GM23338 (cell line): ENCODE measurements at regions not wholly inside any gene's neighbourhood (a gene's known extent, or its start where the extent isn't known, plus 50 kb on each side); places are given as distances from the start of the nearest gene placed in this dataset.

Experiments used
- ATAC-seq: fragments of 200-7000 bp; cut with Tn5 transposase; 3 replicates; pipeline ENCODE4 v1.9.1; 2020
- DNase-seq: peaks from one replicate; pipeline ENCODE4 v3.0.0-alpha.2; 2015; ENCODE audit warnings: low spot score
- H2AFZ ChIP-seq: fragments of 200-600 bp; sonication (generic); 2 replicates; pipeline ENCODE4 v1.8.0; 2016; ENCODE audit warnings: antibody characterized with exemption, mild to moderate bottlenecking, moderate library complexity
- H3F3A ChIP-seq: fragments of 200-600 bp; sonication (generic); replicated peaks from 2 replicates; pipeline ENCODE4 v1.8.0; 2017; ENCODE audit warnings: antibody characterized with exemption, mixed run types, low read depth
- H3K27ac ChIP-seq: fragments of 200-600 bp; sonication (generic); 2 replicates; pipeline ENCODE4 v1.6.1; 2016; ENCODE audit warnings: low read depth
- H3K27me3 ChIP-seq: fragments of 200-600 bp; sonication (generic); 2 replicates; pipeline ENCODE4 v1.8.0; 2016; ENCODE audit warnings: mild to moderate bottlenecking, mixed run types, moderate library complexity; ENCODE audit not compliant: insufficient read depth
- H3K36me3 ChIP-seq: fragments of 200-600 bp; sonication (generic); 2 replicates; pipeline ENCODE4 v1.8.0; 2016; ENCODE audit warnings: mild to moderate bottlenecking; ENCODE audit not compliant: insufficient read depth
- H3K4me1 ChIP-seq: fragments of 200-600 bp; sonication (generic); 2 replicates; pipeline ENCODE4 v1.8.0; 2016; ENCODE audit warnings: mild to moderate bottlenecking, moderate library complexity; ENCODE audit not compliant: insufficient read depth
- H3K4me2 ChIP-seq: fragments of 200-600 bp; sonication (generic); 2 replicates; pipeline ENCODE4 v1.7.1; 2017; ENCODE audit warnings: mixed run types
- H3K4me3 ChIP-seq: fragments of 200-600 bp; sonication (generic); 2 replicates; pipeline ENCODE4 v1.6.1; 2016; ENCODE audit warnings: mixed run types
- H3K79me2 ChIP-seq: fragments of 200-600 bp; sonication (generic); replicated peaks from 2 replicates; pipeline ENCODE4 v1.8.0; 2017; ENCODE audit warnings: mild to moderate bottlenecking; ENCODE audit not compliant: insufficient read depth
- H3K9me2 ChIP-seq: fragments of 200-600 bp; sonication (generic); 2 replicates; pipeline ENCODE4 v1.8.0; 2017; ENCODE audit not compliant: insufficient read depth
- H4K20me1 ChIP-seq: fragments of 200-600 bp; sonication (generic); replicated peaks from 2 replicates; pipeline ENCODE4 v1.8.0; 2017; ENCODE audit warnings: mild to moderate bottlenecking; ENCODE audit not compliant: insufficient read depth
- H3K27ac Mint-ChIP-seq: 2 replicates; pipeline ENCODE4 v1.8.0; 2020; ENCODE audit warnings: inconsistent platforms, mild to moderate bottlenecking, moderate library complexity, mixed read lengths
- H3K27me3 Mint-ChIP-seq: 3 replicates; pipeline ENCODE4 v1.8.0; 2022; ENCODE audit warnings: low read depth, mild to moderate bottlenecking, moderate library complexity, mixed read lengths, inconsistent platforms; ENCODE audit not compliant: insufficient read depth, poor library complexity
- H3K36me3 Mint-ChIP-seq: 3 replicates; pipeline ENCODE4 v1.8.0; 2021; ENCODE audit warnings: low read depth, mild to moderate bottlenecking, inconsistent platforms, moderate library complexity, mixed read lengths
- H3K4me1 Mint-ChIP-seq: 3 replicates; pipeline ENCODE4 v1.8.0; 2020; ENCODE audit warnings: mild to moderate bottlenecking, inconsistent platforms, mixed read lengths
- H3K4me3 Mint-ChIP-seq: 3 replicates; pipeline ENCODE4 v1.8.0; 2021; ENCODE audit warnings: moderate library complexity, mild to moderate bottlenecking, inconsistent platforms, mixed read lengths
- H3K9me3 Mint-ChIP-seq: 3 replicates; pipeline ENCODE4 v1.8.0; 2020; ENCODE audit warnings: moderate library complexity, mild to moderate bottlenecking, inconsistent platforms, mixed read lengths
- CREB1 ChIP-seq: fragments of 250-450 bp; sonication (Bioruptor Pico); IDR thresholded peaks from 2 replicates; pipeline ENCODE4 v1.5.0; 2020; ENCODE audit warnings: low read depth, mild to moderate bottlenecking, moderate library complexity
- EZH2 ChIP-seq: fragments of 200-600 bp; sonication (generic); IDR thresholded peaks from one replicate; pipeline ENCODE4 v1.8.0; 2017; ENCODE audit warnings: antibody characterized with exemption, mild to moderate bottlenecking, low read depth; ENCODE audit not compliant: unreplicated experiment
- EZH2phosphoT487 ChIP-seq: fragments of 200-600 bp; sonication (generic); IDR thresholded peaks from one replicate; pipeline ENCODE4 v1.8.1; 2018; ENCODE audit warnings: antibody characterized with exemption; ENCODE audit not compliant: unreplicated experiment
- JUNB ChIP-seq: IDR thresholded peaks from one replicate; pipeline ENCODE4 v1.6.1; 2016; ENCODE audit warnings: antibody characterized with exemption; ENCODE audit not compliant: unreplicated experiment
- NANOG ChIP-seq: IDR thresholded peaks from 2 replicates; pipeline ENCODE4 v1.6.1; 2016; ENCODE audit warnings: antibody characterized with exemption, borderline replicate concordance
- STAT1 ChIP-seq: IDR thresholded peaks from one replicate; pipeline ENCODE4 v1.6.1; 2016; ENCODE audit warnings: antibody characterized with exemption; ENCODE audit not compliant: unreplicated experiment
- TF ChIP-seq, protein P1 (sequence below): fragments of 250-450 bp; sonication (Bioruptor Pico); IDR thresholded peaks from 2 replicates; pipeline ENCODE4 v1.5.0; 2020; ENCODE audit warnings: mild to moderate bottlenecking, moderate library complexity
- TF ChIP-seq, protein P2 (sequence below): IDR thresholded peaks from one replicate; pipeline ENCODE4 v1.6.1; 2018; ENCODE audit warnings: antibody characterized with exemption; ENCODE audit not compliant: unreplicated experiment

DNA sequence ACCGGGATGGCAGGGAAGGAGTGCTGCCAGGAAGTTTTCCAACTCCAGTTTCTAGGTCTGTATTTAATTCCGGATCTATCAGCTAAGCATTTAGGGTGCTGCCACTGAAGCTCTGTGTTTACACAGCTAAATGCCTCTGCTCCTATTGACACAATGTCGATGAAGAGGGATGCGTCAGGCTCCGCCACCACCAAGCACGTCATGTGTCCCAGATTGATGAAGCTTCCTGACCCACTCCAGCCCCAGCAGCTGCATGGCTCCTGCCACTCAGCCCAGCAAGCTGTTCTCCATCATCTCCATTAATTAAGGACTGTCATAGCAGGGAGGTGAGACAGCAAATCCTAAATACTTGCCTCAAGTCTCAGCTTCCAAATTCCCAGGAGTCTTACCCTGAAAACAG, 435.2 kb upstream of the ZNF507 start:
- Histone ChIP-seq H3K4me3 (no peak overlapping the region), H3K79me2 (no peaks in the 10 kb centered on the region), H3K4me1 (no peaks in the 10 kb centered on the region), H3F3A (no peaks in the 10 kb centered on the region), H3K36me3 (no peaks in the 10 kb centered on the region), H2AFZ (no peak overlapping the region), H3K27me3 (no peaks in the 10 kb centered on the region), H3K27ac (no peak overlapping the region), H3K9me2 (0 out of 2 replicates have a peak, but pooled peaks cover 7% of the 10 kb centered on the region), H3K4me2 (no peak overlapping the region), H4K20me1 (no peaks in the 10 kb centered on the region)
- DNase-seq: no peak
- no peaks in the 10 kb centered on the region for H3K27me3 Mint-ChIP-seq
- no peak overlapping the region for H3K4me3 Mint-ChIP-seq
- peaks cover 3% of the 10 kb centered on the region; the same call in 1 of the 3 replicates for H3K4me1 Mint-ChIP-seq
- H3K9me3 Mint-ChIP-seq: no peaks in the 10 kb centered on the region
- no peak for TF ChIP-seq STAT1
- TF ChIP-seq, protein P1, sequence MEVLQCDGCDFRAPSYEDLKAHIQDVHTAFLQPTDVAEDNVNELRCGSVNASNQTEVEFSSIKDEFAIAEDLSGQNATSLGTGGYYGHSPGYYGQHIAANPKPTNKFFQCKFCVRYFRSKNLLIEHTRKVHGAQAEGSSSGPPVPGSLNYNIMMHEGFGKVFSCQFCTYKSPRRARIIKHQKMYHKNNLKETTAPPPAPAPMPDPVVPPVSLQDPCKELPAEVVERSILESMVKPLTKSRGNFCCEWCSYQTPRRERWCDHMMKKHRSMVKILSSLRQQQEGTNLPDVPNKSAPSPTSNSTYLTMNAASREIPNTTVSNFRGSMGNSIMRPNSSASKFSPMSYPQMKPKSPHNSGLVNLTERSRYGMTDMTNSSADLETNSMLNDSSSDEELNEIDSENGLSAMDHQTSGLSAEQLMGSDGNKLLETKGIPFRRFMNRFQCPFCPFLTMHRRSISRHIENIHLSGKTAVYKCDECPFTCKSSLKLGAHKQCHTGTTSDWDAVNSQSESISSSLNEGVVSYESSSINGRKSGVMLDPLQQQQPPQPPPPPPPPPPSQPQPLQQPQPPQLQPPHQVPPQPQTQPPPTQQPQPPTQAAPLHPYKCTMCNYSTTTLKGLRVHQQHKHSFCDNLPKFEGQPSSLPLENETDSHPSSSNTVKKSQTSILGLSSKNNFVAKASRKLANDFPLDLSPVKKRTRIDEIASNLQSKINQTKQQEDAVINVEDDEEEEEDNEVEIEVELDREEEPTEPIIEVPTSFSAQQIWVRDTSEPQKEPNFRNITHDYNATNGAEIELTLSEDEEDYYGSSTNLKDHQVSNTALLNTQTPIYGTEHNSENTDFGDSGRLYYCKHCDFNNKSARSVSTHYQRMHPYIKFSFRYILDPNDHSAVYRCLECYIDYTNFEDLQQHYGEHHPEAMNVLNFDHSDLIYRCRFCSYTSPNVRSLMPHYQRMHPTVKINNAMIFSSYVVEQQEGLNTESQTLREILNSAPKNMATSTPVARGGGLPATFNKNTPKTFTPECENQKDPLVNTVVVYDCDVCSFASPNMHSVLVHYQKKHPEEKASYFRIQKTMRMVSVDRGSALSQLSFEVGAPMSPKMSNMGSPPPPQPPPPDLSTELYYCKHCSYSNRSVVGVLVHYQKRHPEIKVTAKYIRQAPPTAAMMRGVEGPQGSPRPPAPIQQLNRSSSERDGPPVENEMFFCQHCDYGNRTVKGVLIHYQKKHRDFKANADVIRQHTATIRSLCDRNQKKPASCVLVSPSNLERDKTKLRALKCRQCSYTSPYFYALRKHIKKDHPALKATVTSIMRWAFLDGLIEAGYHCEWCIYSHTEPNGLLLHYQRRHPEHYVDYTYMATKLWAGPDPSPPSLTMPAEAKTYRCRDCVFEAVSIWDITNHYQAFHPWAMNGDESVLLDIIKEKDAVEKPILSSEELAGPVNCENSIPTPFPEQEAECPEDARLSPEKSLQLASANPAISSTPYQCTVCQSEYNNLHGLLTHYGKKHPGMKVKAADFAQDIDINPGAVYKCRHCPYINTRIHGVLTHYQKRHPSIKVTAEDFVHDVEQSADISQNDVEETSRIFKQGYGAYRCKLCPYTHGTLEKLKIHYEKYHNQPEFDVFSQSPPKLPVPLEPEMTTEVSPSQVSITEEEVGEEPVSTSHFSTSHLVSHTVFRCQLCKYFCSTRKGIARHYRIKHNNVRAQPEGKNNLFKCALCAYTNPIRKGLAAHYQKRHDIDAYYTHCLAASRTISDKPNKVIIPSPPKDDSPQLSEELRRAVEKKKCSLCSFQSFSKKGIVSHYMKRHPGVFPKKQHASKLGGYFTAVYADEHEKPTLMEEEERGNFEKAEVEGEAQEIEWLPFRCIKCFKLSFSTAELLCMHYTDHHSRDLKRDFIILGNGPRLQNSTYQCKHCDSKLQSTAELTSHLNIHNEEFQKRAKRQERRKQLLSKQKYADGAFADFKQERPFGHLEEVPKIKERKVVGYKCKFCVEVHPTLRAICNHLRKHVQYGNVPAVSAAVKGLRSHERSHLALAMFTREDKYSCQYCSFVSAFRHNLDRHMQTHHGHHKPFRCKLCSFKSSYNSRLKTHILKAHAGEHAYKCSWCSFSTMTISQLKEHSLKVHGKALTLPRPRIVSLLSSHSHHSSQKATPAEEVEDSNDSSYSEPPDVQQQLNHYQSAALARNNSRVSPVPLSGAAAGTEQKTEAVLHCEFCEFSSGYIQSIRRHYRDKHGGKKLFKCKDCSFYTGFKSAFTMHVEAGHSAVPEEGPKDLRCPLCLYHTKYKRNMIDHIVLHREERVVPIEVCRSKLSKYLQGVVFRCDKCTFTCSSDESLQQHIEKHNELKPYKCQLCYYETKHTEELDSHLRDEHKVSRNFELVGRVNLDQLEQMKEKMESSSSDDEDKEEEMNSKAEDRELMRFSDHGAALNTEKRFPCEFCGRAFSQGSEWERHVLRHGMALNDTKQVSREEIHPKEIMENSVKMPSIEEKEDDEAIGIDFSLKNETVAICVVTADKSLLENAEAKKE (CRISPR knock-in tag): no peak
- H3K36me3 Mint-ChIP-seq: no peaks in the 10 kb centered on the region
- no peak for ATAC-seq
- H3K27ac Mint-ChIP-seq: no peak overlapping the region

DNA sequence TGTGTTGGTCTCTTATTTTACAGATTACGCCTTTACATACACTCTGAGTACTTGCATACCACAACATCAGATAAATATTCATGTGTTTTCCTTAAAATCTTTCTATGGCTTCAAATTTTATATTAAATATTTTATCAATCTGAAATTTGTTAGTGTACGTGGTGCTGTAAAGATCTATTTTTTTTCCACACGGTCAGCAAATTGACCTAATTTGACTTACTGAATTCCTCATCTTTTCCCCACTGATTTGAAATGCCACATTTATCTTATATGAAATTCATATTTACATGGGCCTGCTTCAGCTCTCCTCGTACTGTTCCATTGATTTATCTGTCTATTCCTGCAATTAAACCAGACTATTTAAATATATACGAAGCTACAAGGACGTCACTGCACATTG, 433.8 kb upstream of the ZNF507 start:
- ATAC-seq (no peak), DNase-seq (no peak)
- Histone ChIP-seq H2AFZ (no peak overlapping the region), H3K36me3 (no peaks in the 10 kb centered on the region), H3K27me3 (no peaks in the 10 kb centered on the region), H3K79me2 (no peaks in the 10 kb centered on the region), H3K4me1 (no peaks in the 10 kb centered on the region), H3K27ac (no peak overlapping the region), H3K4me3 (no peak overlapping the region), H3F3A (no peaks in the 10 kb centered on the region), H3K9me2 (0 out of 2 replicates have a peak, but pooled peaks cover 7% of the 10 kb centered on the region), H4K20me1 (no peaks in the 10 kb centered on the region), H3K4me2 (no peak overlapping the region)
- Mint-ChIP-seq H3K4me3 (no peak overlapping the region), H3K9me3 (no peaks in the 10 kb centered on the region), H3K27ac (no peak overlapping the region), H3K4me1 (peaks cover 3% of the 10 kb centered on the region; the same call in 1 of the 3 replicates), H3K27me3 (no peaks in the 10 kb centered on the region), H3K36me3 (no peaks in the 10 kb centered on the region)
- no peak for TF ChIP-seq EZH2phosphoT487
- no peak for TF ChIP-seq STAT1
- TF ChIP-seq EZH2: no peak
- no peak for TF ChIP-seq CREB1 (CRISPR knock-in tag)
- no peak for TF ChIP-seq JUNB
- TF ChIP-seq, protein P2, sequence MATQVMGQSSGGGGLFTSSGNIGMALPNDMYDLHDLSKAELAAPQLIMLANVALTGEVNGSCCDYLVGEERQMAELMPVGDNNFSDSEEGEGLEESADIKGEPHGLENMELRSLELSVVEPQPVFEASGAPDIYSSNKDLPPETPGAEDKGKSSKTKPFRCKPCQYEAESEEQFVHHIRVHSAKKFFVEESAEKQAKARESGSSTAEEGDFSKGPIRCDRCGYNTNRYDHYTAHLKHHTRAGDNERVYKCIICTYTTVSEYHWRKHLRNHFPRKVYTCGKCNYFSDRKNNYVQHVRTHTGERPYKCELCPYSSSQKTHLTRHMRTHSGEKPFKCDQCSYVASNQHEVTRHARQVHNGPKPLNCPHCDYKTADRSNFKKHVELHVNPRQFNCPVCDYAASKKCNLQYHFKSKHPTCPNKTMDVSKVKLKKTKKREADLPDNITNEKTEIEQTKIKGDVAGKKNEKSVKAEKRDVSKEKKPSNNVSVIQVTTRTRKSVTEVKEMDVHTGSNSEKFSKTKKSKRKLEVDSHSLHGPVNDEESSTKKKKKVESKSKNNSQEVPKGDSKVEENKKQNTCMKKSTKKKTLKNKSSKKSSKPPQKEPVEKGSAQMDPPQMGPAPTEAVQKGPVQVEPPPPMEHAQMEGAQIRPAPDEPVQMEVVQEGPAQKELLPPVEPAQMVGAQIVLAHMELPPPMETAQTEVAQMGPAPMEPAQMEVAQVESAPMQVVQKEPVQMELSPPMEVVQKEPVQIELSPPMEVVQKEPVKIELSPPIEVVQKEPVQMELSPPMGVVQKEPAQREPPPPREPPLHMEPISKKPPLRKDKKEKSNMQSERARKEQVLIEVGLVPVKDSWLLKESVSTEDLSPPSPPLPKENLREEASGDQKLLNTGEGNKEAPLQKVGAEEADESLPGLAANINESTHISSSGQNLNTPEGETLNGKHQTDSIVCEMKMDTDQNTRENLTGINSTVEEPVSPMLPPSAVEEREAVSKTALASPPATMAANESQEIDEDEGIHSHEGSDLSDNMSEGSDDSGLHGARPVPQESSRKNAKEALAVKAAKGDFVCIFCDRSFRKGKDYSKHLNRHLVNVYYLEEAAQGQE: no peak
- no peak for TF ChIP-seq NANOG
